Neural cell (in vitro differentiated cells): ENCODE measurements at regions not wholly inside any gene's neighbourhood (a gene's known extent, or its start where the extent isn't known, plus 50 kb on each side); places are given as distances from the start of the nearest gene placed in this dataset.

ENCODE experiments used
- H2AFZ ChIP-seq: fragments of 200-600, 300-800 bp; sonication (generic), shearing (Covaris generic); 2 replicates; pipeline ENCODE4 v1.6.0; 2014; ENCODE audit warnings: low read depth, mild to moderate bottlenecking, antibody characterized with exemption, low read length, moderate library complexity
- H3F3A ChIP-seq: fragments of 200-600 bp; shearing (Covaris generic); 2 replicates; pipeline ENCODE4 v1.6.1; 2016; ENCODE audit warnings: mild to moderate bottlenecking, moderate library complexity, mixed read lengths, antibody characterized with exemption, low read length; ENCODE audit not compliant: insufficient read depth, poor library complexity, severe bottlenecking
- H3K27ac ChIP-seq: fragments of 200-600, 300-800 bp; sonication (generic), shearing (Covaris generic); 2 replicates; pipeline ENCODE4 v1.5.1; 2014; ENCODE audit warnings: mild to moderate bottlenecking, low read length, moderate library complexity
- H3K27me3 ChIP-seq: fragments of 300-800, 200-600 bp; sonication (generic), shearing (Covaris generic); 2 replicates; pipeline ENCODE4 v1.6.0; 2014; ENCODE audit warnings: mild to moderate bottlenecking, low read depth, low read length, moderate library complexity; ENCODE audit not compliant: insufficient read depth
- H3K36me3 ChIP-seq: fragments of 300-800, 200-600 bp; sonication (generic), shearing (Covaris generic); 2 replicates; pipeline ENCODE4 v1.5.1; 2014; ENCODE audit warnings: mild to moderate bottlenecking, antibody characterized with exemption, low read length, moderate library complexity; ENCODE audit not compliant: insufficient read depth
- H3K4me2 ChIP-seq: fragments of 300-800, 200-600 bp; sonication (generic), shearing (Covaris generic); 2 replicates; pipeline ENCODE4 v1.6.0; 2014; ENCODE audit warnings: mild to moderate bottlenecking, low read length
- H3K4me3 ChIP-seq: fragments of 300-800, 200-600 bp; sonication (generic), shearing (Covaris generic); 2 replicates; pipeline ENCODE4 v1.5.1; 2014; ENCODE audit warnings: mild to moderate bottlenecking, low read length, moderate library complexity
- H3K79me2 ChIP-seq: fragments of 200-600 bp; shearing (Covaris generic); replicated peaks from 2 replicates; pipeline ENCODE4 v1.6.0; 2014; ENCODE audit warnings: mild to moderate bottlenecking, low read length, moderate library complexity; ENCODE audit not compliant: insufficient read depth
- H3K9ac ChIP-seq: fragments of 300-800, 200-600 bp; sonication (generic), shearing (Covaris generic); 2 replicates; pipeline ENCODE4 v1.6.1; 2016; ENCODE audit warnings: mild to moderate bottlenecking, low read length, mixed read lengths
- H3K9me2 ChIP-seq: fragments of 200-600 bp; shearing (Covaris generic); 2 replicates; pipeline ENCODE4 v1.6.1; 2016; ENCODE audit warnings: mild to moderate bottlenecking, low read length, mixed read lengths; ENCODE audit not compliant: insufficient read depth
- H3K9me3 ChIP-seq: fragments of 200-600, 300-800 bp; sonication (generic), shearing (Covaris generic); 2 replicates; pipeline ENCODE4 v1.6.1; 2016; ENCODE audit warnings: mild to moderate bottlenecking, mixed run types, low read length, moderate library complexity, mixed read lengths
- H4K20me1 ChIP-seq: fragments of 200-600 bp; shearing (Covaris generic); 2 replicates; pipeline ENCODE4 v1.6.1; 2016; ENCODE audit warnings: mild to moderate bottlenecking, mixed run types; ENCODE audit not compliant: insufficient read depth
- CTCF ChIP-seq: fragments of 450-650 bp; IDR thresholded peaks from 2 replicates; pipeline ENCODE4 v1.5.1; 2014; ENCODE audit warnings: antibody characterized with exemption, mild to moderate bottlenecking, moderate library complexity; ENCODE audit not compliant: poor library complexity, severe bottlenecking
- EP300 ChIP-seq: fragments of 450-650 bp; conservative IDR thresholded peaks from 2 replicates; pipeline ENCODE4 v1.6.1; 2014; ENCODE audit warnings: antibody characterized with exemption, mild to moderate bottlenecking, moderate library complexity; ENCODE audit not compliant: poor library complexity, severe bottlenecking
- EZH2 ChIP-seq: fragments of 200-600, 300-800 bp; shearing (Covaris generic), sonication (generic); IDR thresholded peaks from 2 replicates; pipeline ENCODE4 v1.6.1; 2014; ENCODE audit warnings: antibody characterized with exemption, low read length, borderline replicate concordance, mild to moderate bottlenecking; ENCODE audit not compliant: insufficient read depth, poor library complexity, severe bottlenecking
- MXI1 ChIP-seq: fragments of 450-650 bp; conservative IDR thresholded peaks from 2 replicates; pipeline ENCODE4 v1.6.1; 2014; ENCODE audit warnings: antibody characterized with exemption, mild to moderate bottlenecking; ENCODE audit not compliant: poor library complexity, severe bottlenecking
- POLR2AphosphoS5 ChIP-seq: IDR thresholded peaks from 2 replicates; pipeline ENCODE4 v1.6.1; 2012
- RAD21 ChIP-seq: fragments of 450-650 bp; conservative IDR thresholded peaks from 2 replicates; pipeline ENCODE4 v1.6.1; 2014; ENCODE audit warnings: antibody characterized with exemption, mild to moderate bottlenecking, moderate library complexity
- REST ChIP-seq: IDR thresholded peaks from 2 replicates; pipeline ENCODE4 v1.6.1; 2012; ENCODE audit warnings: borderline replicate concordance
- SMC3 ChIP-seq: fragments of 450-650 bp; conservative IDR thresholded peaks from 2 replicates; pipeline ENCODE4 v1.6.1; 2014; ENCODE audit warnings: antibody characterized with exemption, mild to moderate bottlenecking, moderate library complexity; ENCODE audit not compliant: poor library complexity
- TAF1 ChIP-seq: IDR thresholded peaks from 2 replicates; pipeline ENCODE4 v1.6.1; 2012; ENCODE audit warnings: low read depth

- H3K9me2 ChIP-seq: no peaks in the 10 kb centered on the region
- H3K27ac ChIP-seq: no peak overlapping the region
- no peaks in the 10 kb centered on the region for H3K36me3 ChIP-seq
- H2AFZ ChIP-seq: no peak overlapping the region
- H3K9ac ChIP-seq: no peak overlapping the region
- no peaks in the 10 kb centered on the region for H4K20me1 ChIP-seq
- no peak for TF ChIP-seq RAD21
- no peak for TF ChIP-seq REST
- no peak for TF ChIP-seq EZH2
- no peak for TF ChIP-seq EP300
- no peak for TF ChIP-seq CTCF
- no peak for TF ChIP-seq MXI1
- no peak for TF ChIP-seq SMC3
- no peak for TF ChIP-seq TAF1
- TF ChIP-seq POLR2AphosphoS5: no peak
- H3K4me2 ChIP-seq: no peak overlapping the region
- no peaks in the 10 kb centered on the region for H3F3A ChIP-seq
- no peaks in the 10 kb centered on the region for H3K9me3 ChIP-seq
- H3K4me3 ChIP-seq: no peak overlapping the region
- H3K27me3 ChIP-seq: no peaks in the 10 kb centered on the region
- H3K79me2 ChIP-seq: no peaks in the 10 kb centered on the region
Measured at GRCh38 chr7:28280516-28280915, 99.9 kb upstream of the JAZF1 start.

- TF ChIP-seq MXI1 (no peak), CTCF (no peak), REST (no peak), TAF1 (no peak), SMC3 (no peak), RAD21 (no peak), EZH2 (no peak), EP300 (no peak), POLR2AphosphoS5 (no peak)
- Histone ChIP-seq H4K20me1 (no peaks in the 10 kb centered on the region), H3K27me3 (no peaks in the 10 kb centered on the region), H3K9me3 (no peaks in the 10 kb centered on the region), H3K79me2 (no peaks in the 10 kb centered on the region), H2AFZ (no peak overlapping the region), H3K9ac (no peak overlapping the region), H3F3A (no peaks in the 10 kb centered on the region), H3K36me3 (no peaks in the 10 kb centered on the region), H3K4me3 (no peak overlapping the region), H3K27ac (no peak overlapping the region), H3K4me2 (no peak overlapping the region), H3K9me2 (no peaks in the 10 kb centered on the region)
Measured at GRCh38 chr7:28290496-28290895, 109.9 kb upstream of the JAZF1 start.
